ENCODE measurements at regions not wholly inside any gene's neighbourhood (a gene's known extent, or its start where the extent isn't known, plus 50 kb on each side); places are given as distances from the start of the nearest gene placed in this dataset.

GRCh38 chr10:125411724-125412123 is 251.4 kb upstream of the CTBP2 start:
- TF ChIP-seq CTCF (conservative IDR thresholded peaks at IDR 0.05): no peak
- no peak for TF ChIP-seq EZH2 (IDR thresholded peaks at IDR 0.05; ENCODE audit: low read depth)
